ENCODE measurements at regions not wholly inside any gene's neighbourhood (a gene's known extent, or its start where the extent isn't known, plus 50 kb on each side); places are given as distances from the start of the nearest gene placed in this dataset.

DNA sequence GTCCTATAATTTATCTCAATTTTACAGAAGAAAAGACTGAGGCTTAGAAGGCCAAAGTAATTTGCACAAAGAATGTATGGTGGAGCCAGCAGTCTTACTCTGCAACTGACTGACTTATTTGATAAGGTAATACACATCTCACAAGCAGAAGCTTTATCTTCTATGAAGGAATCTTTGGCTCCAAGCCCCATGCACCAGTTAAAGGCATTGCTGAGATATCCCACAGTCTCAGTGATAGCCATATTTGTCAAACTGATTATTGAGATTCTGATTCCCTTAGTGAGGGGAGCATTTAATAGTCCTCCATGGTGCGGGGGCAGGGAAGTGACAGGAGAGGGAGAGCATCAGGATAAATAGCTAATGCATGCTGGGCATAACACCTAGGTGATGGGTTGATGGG lies 60.4 kb upstream of the GRIP1 start:
- H3K27me3 ChIP-seq (ENCODE audit: insufficient read depth, low read length) = no peaks in the 10 kb centered on the region
- TF ChIP-seq, protein P1, sequence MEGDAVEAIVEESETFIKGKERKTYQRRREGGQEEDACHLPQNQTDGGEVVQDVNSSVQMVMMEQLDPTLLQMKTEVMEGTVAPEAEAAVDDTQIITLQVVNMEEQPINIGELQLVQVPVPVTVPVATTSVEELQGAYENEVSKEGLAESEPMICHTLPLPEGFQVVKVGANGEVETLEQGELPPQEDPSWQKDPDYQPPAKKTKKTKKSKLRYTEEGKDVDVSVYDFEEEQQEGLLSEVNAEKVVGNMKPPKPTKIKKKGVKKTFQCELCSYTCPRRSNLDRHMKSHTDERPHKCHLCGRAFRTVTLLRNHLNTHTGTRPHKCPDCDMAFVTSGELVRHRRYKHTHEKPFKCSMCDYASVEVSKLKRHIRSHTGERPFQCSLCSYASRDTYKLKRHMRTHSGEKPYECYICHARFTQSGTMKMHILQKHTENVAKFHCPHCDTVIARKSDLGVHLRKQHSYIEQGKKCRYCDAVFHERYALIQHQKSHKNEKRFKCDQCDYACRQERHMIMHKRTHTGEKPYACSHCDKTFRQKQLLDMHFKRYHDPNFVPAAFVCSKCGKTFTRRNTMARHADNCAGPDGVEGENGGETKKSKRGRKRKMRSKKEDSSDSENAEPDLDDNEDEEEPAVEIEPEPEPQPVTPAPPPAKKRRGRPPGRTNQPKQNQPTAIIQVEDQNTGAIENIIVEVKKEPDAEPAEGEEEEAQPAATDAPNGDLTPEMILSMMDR (conservative IDR thresholded peaks at IDR 0.05) = no peak
- no peak overlapping the region for H2BK20ac ChIP-seq (ENCODE audit: low read depth, low read length, poor library complexity, severe bottlenecking)
- H2BK12ac ChIP-seq (ENCODE audit: insufficient read length, low read depth, low read length) = no peak overlapping the region
- no peak overlapping the region for H2BK120ac ChIP-seq (ENCODE audit: low read depth, low read length, poor library complexity, severe bottlenecking)
- H3K4me3 Mint-ChIP-seq = no peak overlapping the region
- H3K79me1 ChIP-seq (ENCODE audit: insufficient read depth, low read depth, low read length, poor library complexity, severe bottlenecking) = no peaks in the 10 kb centered on the region
- WGBS (ENCODE audit: extremely low coverage, insufficient read length, low lambda C conversion rate) = no CpG with 5 or more reads among the region's 1 CpG
- H3K9me3 Mint-ChIP-seq = peaks cover 0 to 4% of the 10 kb centered on the region in 2 experiments; a peak in 1 of 5 replicates
- no peaks in the 10 kb centered on the region for H3K23me2 ChIP-seq (ENCODE audit: insufficient read length, low read depth, low read length, poor library complexity, severe bottlenecking)
- H3K9ac ChIP-seq (ENCODE audit: extremely low read depth, insufficient read length, low read length) = no peak overlapping the region
- no peaks in the 10 kb centered on the region for H4K20me1 ChIP-seq (ENCODE audit: control insufficient read depth, insufficient read depth, insufficient read length)
- no peak overlapping the region for H4K5ac ChIP-seq (ENCODE audit: insufficient read length, low read depth, low read length)
- no peak overlapping the region for H2BK15ac ChIP-seq (ENCODE audit: low read depth, low read length)
- H3K23ac ChIP-seq (ENCODE audit: insufficient read length, low read depth, low read length) = no peak overlapping the region
- H3K4me2 ChIP-seq (ENCODE audit: insufficient read depth, insufficient read length, low read length) = no peak overlapping the region
- H3K56ac ChIP-seq (ENCODE audit: insufficient read length, low read depth, low read length) = no peak overlapping the region
- peaks cover 0 to 3% (median 3%) of the 10 kb centered on the region in 3 experiments; a peak in 2 of 7 replicates for H3K36me3 Mint-ChIP-seq (ENCODE audit: insufficient read depth in 1 of 3, low read depth in 3 of 3)
- no peak overlapping the region for H2AK5ac ChIP-seq (ENCODE audit: insufficient read length, low read length)
- H3K79me2 ChIP-seq (ENCODE audit: insufficient read depth, low read length) = no peaks in the 10 kb centered on the region
- H2AFZ ChIP-seq (ENCODE audit: low read length) = no peak overlapping the region
- no peak overlapping the region for H3T11ph ChIP-seq (ENCODE audit: low read length)
- H3K18ac ChIP-seq (ENCODE audit: insufficient read length, low read depth, low read length) = no peak overlapping the region
- no peak overlapping the region for H3K14ac ChIP-seq (ENCODE audit: insufficient read depth, low read length)
- H4K91ac ChIP-seq (ENCODE audit: insufficient read length, low read depth, low read length) = no peak overlapping the region
- H4K8ac ChIP-seq (replicated peaks; ENCODE audit: insufficient read length, low read depth, low read length) = no peak overlapping the region
- no peaks in the 10 kb centered on the region for H3K27me3 Mint-ChIP-seq (ENCODE audit: low read depth)
- H2BK5ac ChIP-seq (ENCODE audit: insufficient read length, low read length) = no peak overlapping the region
- H3K9me3 ChIP-seq (ENCODE audit: control insufficient read depth, low read depth, low read length) = no peaks in the 10 kb centered on the region
- peaks cover 2 to 4% of the 10 kb centered on the region in 2 experiments for H3K4me1 Mint-ChIP-seq
- no peak overlapping the region for H3K27ac ChIP-seq (ENCODE audit: insufficient read length, low read depth, low read length)
- no peak overlapping the region for H3K27ac Mint-ChIP-seq
- H3K4me1 ChIP-seq (ENCODE audit: insufficient read depth, low read length) = no peaks in the 10 kb centered on the region
- no peak for DNase-seq
- H3K4ac ChIP-seq (ENCODE audit: low read depth, low read length) = no peak overlapping the region
